ENCODE measurements at regions not wholly inside any gene's neighbourhood (a gene's known extent, or its start where the extent isn't known, plus 50 kb on each side); places are given as distances from the start of the nearest gene placed in this dataset.
A peak's percentile ranks its signal among the peaks of the same experiment; 100 is the strongest.
"Not testable (repeated sequence)": the region's sequence is repeated elsewhere in the genome, so short reads cannot be mapped to it uniquely, and the experiment has no call there.

DNA sequence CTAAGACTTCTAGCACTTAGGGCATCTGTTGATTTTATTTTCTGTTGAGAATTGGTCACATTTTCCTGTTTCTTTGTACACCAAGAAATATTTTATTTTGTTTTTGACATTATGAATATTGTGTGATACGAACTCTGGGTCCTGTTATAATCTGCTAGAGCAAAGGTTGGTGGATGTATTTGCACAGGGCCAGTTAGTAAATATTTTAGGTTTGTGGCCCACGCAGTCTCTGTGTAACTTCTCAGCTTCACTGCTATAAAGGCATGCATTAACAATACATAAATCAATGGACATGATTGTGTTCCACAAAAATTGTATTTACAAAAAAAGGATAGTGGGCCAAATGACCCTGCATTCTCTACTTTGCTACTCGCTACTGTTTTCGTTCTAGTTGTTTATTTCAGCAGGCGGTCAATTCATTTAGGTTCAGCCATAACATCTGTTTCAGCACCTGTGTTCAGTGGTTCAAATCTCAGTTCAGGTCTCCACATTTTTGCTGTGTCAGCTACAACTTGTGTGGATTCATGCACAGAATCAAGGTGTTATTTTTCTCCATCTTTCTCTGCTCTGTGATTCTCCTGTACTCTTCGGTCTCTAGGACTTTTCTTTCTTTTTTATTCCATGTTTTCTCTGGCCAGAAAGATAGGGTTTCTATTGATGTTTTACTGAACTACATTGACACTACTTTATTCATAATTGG, 786.2 kb downstream of the ETS1 start:
- no peak for DNase-seq
- Mint-ChIP-seq H3K36me3 (ENCODE audit: low read depth) (no peaks in the 10 kb centered on the region), H3K27me3 (ENCODE audit: insufficient read depth) (peaks cover 8% of the 10 kb centered on the region; the same call in 1 of the 2 replicates), H3K9me3 (no peaks in the 10 kb centered on the region), H3K27ac (no peak overlapping the region), H3K4me3 (no peak overlapping the region), H3K4me1 (ENCODE audit: low read depth) (no peaks in the 10 kb centered on the region)
- TF ChIP-seq, protein P1, sequence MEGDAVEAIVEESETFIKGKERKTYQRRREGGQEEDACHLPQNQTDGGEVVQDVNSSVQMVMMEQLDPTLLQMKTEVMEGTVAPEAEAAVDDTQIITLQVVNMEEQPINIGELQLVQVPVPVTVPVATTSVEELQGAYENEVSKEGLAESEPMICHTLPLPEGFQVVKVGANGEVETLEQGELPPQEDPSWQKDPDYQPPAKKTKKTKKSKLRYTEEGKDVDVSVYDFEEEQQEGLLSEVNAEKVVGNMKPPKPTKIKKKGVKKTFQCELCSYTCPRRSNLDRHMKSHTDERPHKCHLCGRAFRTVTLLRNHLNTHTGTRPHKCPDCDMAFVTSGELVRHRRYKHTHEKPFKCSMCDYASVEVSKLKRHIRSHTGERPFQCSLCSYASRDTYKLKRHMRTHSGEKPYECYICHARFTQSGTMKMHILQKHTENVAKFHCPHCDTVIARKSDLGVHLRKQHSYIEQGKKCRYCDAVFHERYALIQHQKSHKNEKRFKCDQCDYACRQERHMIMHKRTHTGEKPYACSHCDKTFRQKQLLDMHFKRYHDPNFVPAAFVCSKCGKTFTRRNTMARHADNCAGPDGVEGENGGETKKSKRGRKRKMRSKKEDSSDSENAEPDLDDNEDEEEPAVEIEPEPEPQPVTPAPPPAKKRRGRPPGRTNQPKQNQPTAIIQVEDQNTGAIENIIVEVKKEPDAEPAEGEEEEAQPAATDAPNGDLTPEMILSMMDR (IDR thresholded peaks at IDR 0.05): no peak

DNA sequence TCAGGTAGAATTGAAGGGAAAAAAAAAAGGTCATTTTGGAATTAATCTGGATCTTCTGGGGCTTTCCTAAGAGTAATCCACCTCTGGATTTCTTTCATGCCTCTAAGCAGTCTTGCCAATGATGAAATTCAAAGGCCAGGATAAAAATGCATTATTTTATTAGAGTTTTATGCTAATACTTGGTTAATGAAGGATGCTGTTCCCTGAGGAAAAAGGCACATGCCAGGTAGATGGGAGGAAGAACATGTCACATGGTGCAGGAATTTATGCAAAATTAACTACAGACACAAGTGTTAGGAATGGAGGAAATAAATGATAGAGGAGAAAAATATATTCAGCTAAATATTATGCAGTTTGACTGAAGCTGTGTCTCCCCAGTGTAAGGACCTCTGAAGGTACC, 792.0 kb downstream of the ETS1 start:
- no peak for DNase-seq
- Mint-ChIP-seq H3K36me3 (ENCODE audit: low read depth) (no peaks in the 10 kb centered on the region), H3K4me3 (no peak overlapping the region), H3K27me3 (ENCODE audit: insufficient read depth) (peaks cover 8% of the 10 kb centered on the region), H3K4me1 (ENCODE audit: low read depth) (no peaks in the 10 kb centered on the region), H3K27ac (no peak overlapping the region), H3K9me3 (no peaks in the 10 kb centered on the region)
- TF ChIP-seq, protein P1 (IDR thresholded peaks at IDR 0.05): no peak

DNA sequence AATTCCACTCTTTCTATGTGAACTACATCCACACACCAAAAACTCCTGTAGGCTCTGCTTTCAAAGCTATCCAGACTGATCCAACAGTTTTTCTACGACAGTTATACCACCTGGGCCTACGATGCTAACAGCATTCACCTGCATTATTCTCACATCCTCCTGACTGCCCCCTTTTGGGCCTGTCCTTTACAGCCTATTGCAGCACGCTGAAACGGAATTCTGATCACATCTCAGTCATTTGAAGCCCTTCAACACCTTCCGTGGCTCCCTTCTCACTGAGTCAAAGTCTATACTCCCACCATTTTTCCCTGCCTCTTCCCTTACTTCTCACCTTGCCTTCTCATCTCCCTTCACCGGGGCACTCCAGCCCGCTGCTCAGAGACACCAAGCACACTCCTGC, 791.3 kb upstream of the KIRREL3 start:
- H3K4me1 Mint-ChIP-seq (ENCODE audit: low read depth): no peaks in the 10 kb centered on the region
- H3K4me3 Mint-ChIP-seq: no peak overlapping the region

DNA sequence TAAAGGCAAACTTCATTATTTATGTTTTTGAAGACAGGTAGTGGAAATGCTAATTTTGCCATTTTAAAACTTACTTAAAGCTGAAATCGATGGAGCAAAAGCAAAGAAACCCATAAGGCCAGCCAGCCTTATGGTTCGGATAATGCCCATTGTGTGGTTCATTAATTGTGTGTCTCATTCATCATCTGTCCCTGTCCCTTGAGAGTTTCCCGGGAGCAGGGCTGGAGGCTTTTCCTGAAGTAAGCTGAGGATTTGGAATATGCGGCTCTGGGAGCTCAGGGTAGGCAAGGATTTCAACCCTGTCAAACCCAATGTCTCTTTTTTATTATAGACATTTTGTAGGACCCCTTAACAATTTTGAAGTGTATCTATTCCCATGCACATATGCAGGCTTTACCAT, 790.0 kb upstream of the KIRREL3 start:
- no peaks in the 10 kb centered on the region for H3K9me3 Mint-ChIP-seq
- no peak overlapping the region for H3K4me3 Mint-ChIP-seq
- H3K27ac Mint-ChIP-seq: no peak overlapping the region
- H3K27me3 Mint-ChIP-seq (ENCODE audit: insufficient read depth): peaks cover 4% of the 10 kb centered on the region
- TF ChIP-seq, protein P1 (IDR thresholded peaks at IDR 0.05): no peak
- DNase-seq: no peak
- no peaks in the 10 kb centered on the region for H3K36me3 Mint-ChIP-seq (ENCODE audit: low read depth)
- no peaks in the 10 kb centered on the region for H3K4me1 Mint-ChIP-seq (ENCODE audit: low read depth)

More for the DNA sequence above, 791.3 kb upstream of the KIRREL3 start:
- no peaks in the 10 kb centered on the region for H3K9me3 Mint-ChIP-seq
- peaks cover 4% of the 10 kb centered on the region for H3K27me3 Mint-ChIP-seq (ENCODE audit: insufficient read depth)
- TF ChIP-seq, protein P1 (IDR thresholded peaks at IDR 0.05): no peak
- no peak for DNase-seq
- H3K27ac Mint-ChIP-seq: no peak overlapping the region
- H3K36me3 Mint-ChIP-seq (ENCODE audit: low read depth): no peaks in the 10 kb centered on the region

DNA sequence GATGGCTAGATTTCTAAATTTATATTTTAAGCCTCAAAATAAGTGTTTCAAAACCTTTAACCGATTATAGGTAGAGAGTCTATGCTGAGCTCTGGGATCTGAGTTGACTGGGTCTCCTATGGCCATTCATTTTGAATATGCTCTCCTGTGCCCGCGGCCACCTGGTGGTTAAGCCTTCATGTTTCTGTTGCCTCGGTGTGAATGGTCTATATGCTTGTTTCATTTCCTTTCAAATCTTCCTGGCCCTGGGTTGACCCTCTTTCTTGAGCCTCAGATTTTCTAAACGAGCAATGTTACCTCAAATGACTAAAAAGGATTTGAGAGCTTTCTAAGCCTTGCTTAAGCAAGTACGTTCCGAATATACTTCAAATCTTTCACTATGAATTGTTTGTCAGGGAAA, 789.4 kb upstream of the KIRREL3 start:
- Mint-ChIP-seq H3K36me3 (ENCODE audit: low read depth) (no peaks in the 10 kb centered on the region), H3K9me3 (no peaks in the 10 kb centered on the region), H3K27me3 (ENCODE audit: insufficient read depth) (peaks cover 4% of the 10 kb centered on the region), H3K4me3 (no peak overlapping the region), H3K4me1 (ENCODE audit: low read depth) (no peaks in the 10 kb centered on the region), H3K27ac (no peak overlapping the region)
- TF ChIP-seq, protein P1 (IDR thresholded peaks at IDR 0.05): peak; percentile 54
- no peak for DNase-seq

DNA sequence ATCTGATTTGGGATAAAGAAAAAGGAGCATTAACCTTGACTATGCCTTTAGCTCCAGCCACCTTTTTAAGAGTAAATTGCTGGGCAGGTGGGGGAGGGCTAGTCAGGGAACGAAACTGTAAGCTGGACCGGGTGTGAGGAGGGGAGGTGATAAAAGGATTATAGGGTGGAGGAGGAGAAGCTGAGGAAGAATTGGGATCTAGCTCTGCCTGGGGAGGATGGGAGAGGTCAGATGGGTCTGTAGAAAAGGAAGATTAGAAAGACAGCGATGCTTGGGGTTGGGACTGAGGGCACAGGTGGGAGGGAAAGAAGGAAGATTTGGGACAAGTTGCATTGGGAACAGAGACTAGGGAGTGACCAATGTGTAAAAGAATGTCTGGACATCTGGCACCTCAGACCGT, 772.4 kb upstream of the KIRREL3 start:
- not testable (repeated sequence) for H3K4me1 Mint-ChIP-seq (ENCODE audit: low read depth); H3K27ac Mint-ChIP-seq; H3K9me3 Mint-ChIP-seq; DNase-seq; H3K4me3 Mint-ChIP-seq; H3K36me3 Mint-ChIP-seq (ENCODE audit: low read depth)
- peaks cover 13% of the 10 kb centered on the region for H3K27me3 Mint-ChIP-seq (ENCODE audit: insufficient read depth)

DNA sequence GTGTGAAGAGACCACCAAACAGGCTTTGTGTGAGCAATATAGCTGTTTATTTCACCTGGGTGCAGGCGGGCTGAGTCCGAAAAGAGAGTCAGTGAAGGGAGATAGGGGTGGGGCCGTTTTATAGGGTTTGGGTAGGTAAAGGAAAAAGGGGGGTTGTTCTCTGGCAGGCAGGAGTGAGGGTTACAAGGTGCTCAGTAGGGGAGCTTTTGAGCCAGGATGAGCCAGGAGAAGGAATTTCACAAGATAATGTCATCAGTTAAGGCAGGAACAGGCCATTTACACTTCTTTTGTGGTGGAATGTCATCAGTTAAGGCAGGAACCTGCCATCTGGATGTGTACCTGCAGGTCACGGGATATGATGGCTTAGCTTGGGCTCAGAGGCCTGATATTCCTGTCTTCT, 768.4 kb upstream of the KIRREL3 start:
- H3K36me3 Mint-ChIP-seq (ENCODE audit: low read depth); DNase-seq; H3K27me3 Mint-ChIP-seq (ENCODE audit: insufficient read depth); H3K4me3 Mint-ChIP-seq; H3K27ac Mint-ChIP-seq; H3K9me3 Mint-ChIP-seq; H3K4me1 Mint-ChIP-seq (ENCODE audit: low read depth): not testable (repeated sequence)
